SU-DHL-6 (cell line): ENCODE measurements at regions not wholly inside any gene's neighbourhood (a gene's known extent, or its start where the extent isn't known, plus 50 kb on each side); places are given as distances from the start of the nearest gene placed in this dataset.
"Not testable (repeated sequence)": the region's sequence is repeated elsewhere in the genome, so short reads cannot be mapped to it uniquely, and the experiment has no call there.

Experiments
- CTCF ChIP-seq: fragments of 200-600 bp; sonication (generic); IDR thresholded peaks from one replicate; pipeline ENCODE4 v1.5.1; 2017; ENCODE audit warnings: antibody characterized with exemption, mild to moderate bottlenecking, low read length, moderate library complexity; ENCODE audit not compliant: insufficient read depth, poor library complexity, severe bottlenecking
- EZH2phosphoT487 ChIP-seq: fragments of 200-600 bp; sonication (generic), shearing (Covaris generic); conservative IDR thresholded peaks from 2 replicates; pipeline ENCODE4 v1.6.1; 2018; ENCODE audit warnings: mild to moderate bottlenecking, antibody characterized with exemption, low read length, moderate library complexity, mixed read lengths

- TF ChIP-seq CTCF, EZH2phosphoT487: not testable (repeated sequence)
Measured at GRCh38 chr18:1043039-1043438, 138.4 kb downstream of the ADCYAP1 start.
